H9 (cell line): ENCODE measurements at regions not wholly inside any gene's neighbourhood (a gene's known extent, or its start where the extent isn't known, plus 50 kb on each side); places are given as distances from the start of the nearest gene placed in this dataset.

Experiments
- DNase-seq: peaks from one replicate; pipeline ENCODE4 v3.0.0-alpha.2; 2017
- H2AFZ ChIP-seq: one replicate; pipeline ENCODE4 v1.6.1; 2013; ENCODE audit warnings: mild to moderate bottlenecking, low read length, control low read depth, moderate library complexity
- H2AK5ac ChIP-seq: 2 replicates; pipeline ENCODE4 v1.6.1; 2013; ENCODE audit warnings: low read length, control low read depth, mixed read lengths; ENCODE audit not compliant: insufficient read length
- H2BK120ac ChIP-seq: one replicate; pipeline ENCODE4 v1.6.1; 2013; ENCODE audit warnings: low read depth, mild to moderate bottlenecking, low read length, control low read depth, inconsistent platforms; ENCODE audit not compliant: poor library complexity, severe bottlenecking
- H2BK12ac ChIP-seq: 2 replicates; pipeline ENCODE4 v1.6.1; 2013; ENCODE audit warnings: low read length, control low read depth, mixed read lengths, low read depth; ENCODE audit not compliant: insufficient read length
- H2BK15ac ChIP-seq: 2 replicates; pipeline ENCODE4 v1.6.1; 2013; ENCODE audit warnings: low read depth, low read length, control low read depth
- H2BK20ac ChIP-seq: one replicate; pipeline ENCODE4 v1.6.1; 2013; ENCODE audit warnings: low read depth, mild to moderate bottlenecking, low read length, control low read depth, inconsistent platforms; ENCODE audit not compliant: poor library complexity, severe bottlenecking
- H2BK5ac ChIP-seq: 2 replicates; pipeline ENCODE4 v1.6.1; 2013; ENCODE audit warnings: low read length, control low read depth, mixed read lengths; ENCODE audit not compliant: insufficient read length
- H3K14ac ChIP-seq: 2 replicates; pipeline ENCODE4 v1.6.1; 2013; ENCODE audit warnings: low read length, control low read depth; ENCODE audit not compliant: insufficient read depth
- H3K18ac ChIP-seq: 2 replicates; pipeline ENCODE4 v1.6.1; 2013; ENCODE audit warnings: low read depth, mild to moderate bottlenecking, mixed read lengths, low read length, control low read depth; ENCODE audit not compliant: insufficient read length
- H3K23ac ChIP-seq: 2 replicates; pipeline ENCODE4 v1.6.1; 2013; ENCODE audit warnings: low read length, control low read depth, mixed read lengths, low read depth; ENCODE audit not compliant: insufficient read length
- H3K23me2 ChIP-seq: 2 replicates; pipeline ENCODE4 v1.6.1; 2013; ENCODE audit warnings: low read depth, mild to moderate bottlenecking, mixed read lengths, low read length, control low read depth; ENCODE audit not compliant: insufficient read length, poor library complexity, severe bottlenecking
- H3K27ac ChIP-seq: 2 replicates; pipeline ENCODE4 v1.5.1; 2013; ENCODE audit warnings: low read length, control low read depth, mixed read lengths, low read depth; ENCODE audit not compliant: insufficient read length
- H3K27me3 ChIP-seq: 2 replicates; pipeline ENCODE4 v1.6.1; 2013; ENCODE audit warnings: low read length, control low read depth, inconsistent platforms; ENCODE audit not compliant: insufficient read depth
- H3K4ac ChIP-seq: 2 replicates; pipeline ENCODE4 v1.6.1; 2013; ENCODE audit warnings: low read depth, mild to moderate bottlenecking, control low read depth, inconsistent platforms, low read length, moderate library complexity
- H3K4me1 ChIP-seq: 2 replicates; pipeline ENCODE4 v1.6.1; 2013; ENCODE audit warnings: low read length, control low read depth, inconsistent platforms; ENCODE audit not compliant: insufficient read depth
- H3K4me2 ChIP-seq: 2 replicates; pipeline ENCODE4 v1.6.1; 2013; ENCODE audit warnings: low read length, control low read depth, mixed read lengths; ENCODE audit not compliant: insufficient read length, insufficient read depth
- H3K56ac ChIP-seq: 2 replicates; pipeline ENCODE4 v1.6.1; 2013; ENCODE audit warnings: low read depth, mild to moderate bottlenecking, mixed read lengths, low read length, control low read depth; ENCODE audit not compliant: insufficient read length
- H3K79me1 ChIP-seq: 2 replicates; pipeline ENCODE4 v1.6.1; 2013; ENCODE audit warnings: low read depth, mild to moderate bottlenecking, moderate library complexity, low read length, control low read depth, inconsistent platforms; ENCODE audit not compliant: insufficient read depth, poor library complexity, severe bottlenecking
- H3K79me2 ChIP-seq: 2 replicates; pipeline ENCODE4 v1.6.1; 2013; ENCODE audit warnings: low read length, control low read depth, inconsistent platforms; ENCODE audit not compliant: insufficient read depth
- H3K9ac ChIP-seq: 2 replicates; pipeline ENCODE4 v1.6.1; 2013; ENCODE audit warnings: low read length, control low read depth, mixed read lengths; ENCODE audit not compliant: insufficient read length; ENCODE audit errors: extremely low read depth
- H3K9me3 ChIP-seq: one replicate; pipeline ENCODE4 v1.6.1; 2013; ENCODE audit warnings: low read depth, low read length, inconsistent platforms; ENCODE audit not compliant: control insufficient read depth
- H3T11ph ChIP-seq: one replicate; pipeline ENCODE4 v1.6.1; 2013; ENCODE audit warnings: mild to moderate bottlenecking, low read length, control low read depth, inconsistent platforms
- H4K20me1 ChIP-seq: one replicate; pipeline ENCODE4 v1.6.1; 2013; ENCODE audit not compliant: control insufficient read depth, insufficient read length, insufficient read depth
- H4K5ac ChIP-seq: 2 replicates; pipeline ENCODE4 v1.6.1; 2013; ENCODE audit warnings: low read depth, mild to moderate bottlenecking, mixed read lengths, low read length, control low read depth; ENCODE audit not compliant: insufficient read length
- H4K8ac ChIP-seq: replicated peaks from 2 replicates; pipeline ENCODE4 v1.6.1; 2013; ENCODE audit warnings: low read length, control low read depth, mixed read lengths, low read depth; ENCODE audit not compliant: insufficient read length
- H4K91ac ChIP-seq: 2 replicates; pipeline ENCODE4 v1.6.1; 2013; ENCODE audit warnings: low read depth, mild to moderate bottlenecking, moderate library complexity, mixed read lengths, low read length, control low read depth; ENCODE audit not compliant: insufficient read length
- H3K27ac Mint-ChIP-seq, 3 experiments: 2 replicates in 2 of 3; 3 replicates in 1 of 3; pipeline ENCODE4 v1.8.0; 2020 to 2021; ENCODE audit warnings: mixed read lengths in 3 of 3, mild to moderate bottlenecking in 1 of 3, moderate library complexity in 1 of 3
- H3K27me3 Mint-ChIP-seq: 2 replicates; pipeline ENCODE4 v1.8.0; 2021; ENCODE audit warnings: low read depth, mild to moderate bottlenecking, moderate library complexity, mixed read lengths
- H3K36me3 Mint-ChIP-seq, 3 experiments: 2 replicates in 2 of 3; 3 replicates in 1 of 3; pipeline ENCODE4 v1.8.0; 2020 to 2021; ENCODE audit warnings: low read depth in 3 of 3, mixed read lengths in 3 of 3; ENCODE audit not compliant: insufficient read depth in 1 of 3
- H3K4me1 Mint-ChIP-seq, 2 experiments: 2 replicates each; pipeline ENCODE4 v1.8.0; 2020; ENCODE audit warnings: mixed read lengths in 2 of 2
- H3K4me3 Mint-ChIP-seq, 2 experiments: 2 replicates in 1 of 2; 3 replicates in 1 of 2; pipeline ENCODE4 v1.8.0; 2020 to 2021; ENCODE audit warnings: mild to moderate bottlenecking in 2 of 2, mixed read lengths in 2 of 2, moderate library complexity in 1 of 2
- H3K9me3 Mint-ChIP-seq, 2 experiments: 2 replicates in 1 of 2; 3 replicates in 1 of 2; pipeline ENCODE4 v1.8.0; 2020; ENCODE audit warnings: mild to moderate bottlenecking in 2 of 2, mixed read lengths in 2 of 2, moderate library complexity in 1 of 2
- CTCF ChIP-seq: fragments of 200-600 bp; sonication (generic); conservative IDR thresholded peaks from 3 replicates; pipeline ENCODE4 v1.8.0; 2021; ENCODE audit warnings: antibody characterized with exemption, mild to moderate bottlenecking

- Histone ChIP-seq H2BK15ac (no peak overlapping the region), H4K91ac (no peak overlapping the region), H2BK120ac (no peak overlapping the region), H2BK20ac (no peak overlapping the region), H4K20me1 (no peaks in the 10 kb centered on the region), H2AK5ac (no peak overlapping the region), H3K4me1 (peaks cover 2% of the 10 kb centered on the region; the same call in 1 of the 2 replicates), H3K27me3 (no peaks in the 10 kb centered on the region), H3K4me2 (no peak overlapping the region), H3K79me2 (0 out of 2 replicates have a peak, but pooled peaks cover 2% of the 10 kb centered on the region), H2BK12ac (no peak overlapping the region), H3K4ac (no peak overlapping the region), H4K5ac (no peak overlapping the region), H3K56ac (no peak overlapping the region), H3K79me1 (no peaks in the 10 kb centered on the region), H2BK5ac (no peak overlapping the region), H4K8ac (no peak overlapping the region), H3K14ac (no peak overlapping the region), H2AFZ (no peak overlapping the region), H3T11ph (no peak overlapping the region), H3K9me3 (no peaks in the 10 kb centered on the region), H3K23ac (no peak overlapping the region), H3K27ac (no peak overlapping the region), H3K9ac (no peak overlapping the region), H3K18ac (no peak overlapping the region), H3K23me2 (no peaks in the 10 kb centered on the region)
- 0 out of 7 replicates have a peak overlapping the region, but pooled peaks of 1 of the 3 experiments have one; percentile 3 for H3K27ac Mint-ChIP-seq
- no peak overlapping the region for H3K4me3 Mint-ChIP-seq
- H3K4me1 Mint-ChIP-seq, result peaks cover 11 to 14% of the 10 kb centered on the region in 2 experiments
- no peaks in the 10 kb centered on the region for H3K9me3 Mint-ChIP-seq
- H3K27me3 Mint-ChIP-seq, result no peaks in the 10 kb centered on the region; the same call in 1 of the 2 replicates
- no peaks in the 10 kb centered on the region for H3K36me3 Mint-ChIP-seq
- TF ChIP-seq CTCF, result no peak
- DNase-seq, result no peak
Measured at GRCh38 chr2:207312006-207312356, 146.2 kb upstream of the KLF7 start.
